ENCODE measurements at regions not wholly inside any gene's neighbourhood (a gene's known extent, or its start where the extent isn't known, plus 50 kb on each side); places are given as distances from the start of the nearest gene placed in this dataset.
A peak's percentile ranks its signal among the peaks of the same experiment; 100 is the strongest.

DNA sequence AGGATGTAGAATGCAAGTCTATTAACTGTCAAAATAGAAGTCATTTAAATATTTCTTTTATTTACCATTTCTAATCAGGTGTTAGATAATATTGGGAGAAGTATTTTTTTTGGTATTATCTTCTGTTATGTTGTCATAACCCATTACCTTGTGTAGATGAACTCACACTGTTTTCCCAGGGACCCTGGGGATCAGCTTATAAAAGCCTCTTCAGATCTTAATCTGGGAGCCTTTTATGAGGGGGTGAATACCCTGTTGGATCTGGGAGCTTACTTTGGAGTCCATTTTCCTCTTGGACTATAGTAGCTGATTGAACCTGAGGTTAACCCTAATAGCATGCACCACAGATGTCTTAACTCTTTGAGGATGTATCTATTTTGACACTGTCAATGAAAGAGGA, 176.3 kb upstream of the ATP2B1 start:
- H3K27me3 ChIP-seq (ENCODE audit: insufficient read depth, low read length, poor library complexity) = no peaks in the 10 kb centered on the region
- H2AK5ac ChIP-seq (ENCODE audit: low read length) = no peak overlapping the region
- DNase-seq = no peak
- H3K4me2 ChIP-seq (ENCODE audit: low read length) = no peak overlapping the region
- H3K4me3 ChIP-seq (ENCODE audit: low read length) = no peak overlapping the region
- H2BK120ac ChIP-seq (ENCODE audit: low read depth, low read length) = no peak overlapping the region
- H2BK15ac ChIP-seq (replicated peaks; ENCODE audit: low read depth) = no peak overlapping the region
- no peak overlapping the region for H4K8ac ChIP-seq (ENCODE audit: low read depth, low read length)
- no peaks in the 10 kb centered on the region for H3K79me2 ChIP-seq (ENCODE audit: control insufficient read depth, insufficient read depth, low read length)
- H3K36me3 ChIP-seq (ENCODE audit: control insufficient read depth, insufficient read depth, low read length) = no peaks in the 10 kb centered on the region
- no peaks in the 10 kb centered on the region for H3K4me1 ChIP-seq (ENCODE audit: control insufficient read depth, low read depth, low read length)
- no peak overlapping the region for H2BK5ac ChIP-seq (ENCODE audit: low read length)
- H3K23ac ChIP-seq (ENCODE audit: low read length) = no peak overlapping the region
- H3K9ac ChIP-seq (ENCODE audit: low read length) = no peak overlapping the region
- no peaks in the 10 kb centered on the region for H3K79me1 ChIP-seq (ENCODE audit: low read length)
- no peak overlapping the region for H3K56ac ChIP-seq (ENCODE audit: low read length)
- H3K27ac ChIP-seq (ENCODE audit: low read depth, low read length) = no peak overlapping the region
- no peak overlapping the region for H3K4ac ChIP-seq (ENCODE audit: low read depth, low read length)
- H4K5ac ChIP-seq (ENCODE audit: low read length) = no peak overlapping the region
- H3K18ac ChIP-seq (ENCODE audit: low read length) = no peak overlapping the region

DNA sequence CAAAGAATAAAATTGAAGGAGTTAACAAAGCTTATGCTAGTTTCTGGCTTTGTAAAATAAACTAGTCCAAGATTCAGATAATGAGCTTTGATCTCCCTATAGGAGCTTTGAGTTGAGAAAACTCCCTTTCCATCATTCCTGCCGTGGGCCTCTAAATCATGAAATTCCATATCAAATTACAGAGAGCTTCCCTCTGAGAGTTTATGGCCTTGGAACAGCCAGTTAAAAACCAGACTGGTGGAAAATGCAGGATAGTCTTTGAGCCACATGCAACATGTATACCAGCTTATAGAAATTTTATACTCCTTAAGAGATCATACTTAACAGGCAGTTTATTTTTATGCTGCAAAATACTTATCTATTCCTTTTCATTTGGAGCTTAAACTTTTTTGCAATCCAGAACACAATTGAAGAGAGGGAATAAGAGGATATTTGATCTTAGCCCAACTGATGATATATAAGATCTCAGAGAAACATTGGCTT, 175.8 kb upstream of the ATP2B1 start:
- no peaks in the 10 kb centered on the region for H3K36me3 ChIP-seq (ENCODE audit: control insufficient read depth, insufficient read depth, low read length)
- no peak overlapping the region for H3K4me3 ChIP-seq (ENCODE audit: low read length)
- no peak overlapping the region for H3K9ac ChIP-seq (ENCODE audit: low read length)
- no peaks in the 10 kb centered on the region for H3K79me2 ChIP-seq (ENCODE audit: control insufficient read depth, insufficient read depth, low read length)
- no peak overlapping the region for H3K56ac ChIP-seq (ENCODE audit: low read length)
- H4K8ac ChIP-seq (ENCODE audit: low read depth, low read length) = no peak overlapping the region
- no peak overlapping the region for H4K5ac ChIP-seq (ENCODE audit: low read length)
- no peak overlapping the region for H2BK5ac ChIP-seq (ENCODE audit: low read length)
- no peak overlapping the region for H3K18ac ChIP-seq (ENCODE audit: low read length)
- no peaks in the 10 kb centered on the region for H3K4me1 ChIP-seq (ENCODE audit: control insufficient read depth, low read depth, low read length)
- H3K27ac ChIP-seq (ENCODE audit: low read depth, low read length) = no peak overlapping the region
- DNase-seq = no peak
- no peaks in the 10 kb centered on the region for H3K27me3 ChIP-seq (ENCODE audit: insufficient read depth, low read length, poor library complexity)
- peak overlapping the region; percentile 81 for H3K4ac ChIP-seq (ENCODE audit: low read depth, low read length)
- no peaks in the 10 kb centered on the region for H3K79me1 ChIP-seq (ENCODE audit: low read length)
- no peak overlapping the region for H3K4me2 ChIP-seq (ENCODE audit: low read length)
- no peak overlapping the region for H2BK15ac ChIP-seq (replicated peaks; ENCODE audit: low read depth)
- H2AK5ac ChIP-seq (ENCODE audit: low read length) = no peak overlapping the region
- no peak overlapping the region for H2BK120ac ChIP-seq (ENCODE audit: low read depth, low read length)
- WGBS (ENCODE audit: extremely low coverage, insufficient coverage, low lambda C conversion rate) = no CpG with 5 or more reads among the region's 1 CpG
- H3K23ac ChIP-seq (ENCODE audit: low read length) = no peak overlapping the region

DNA sequence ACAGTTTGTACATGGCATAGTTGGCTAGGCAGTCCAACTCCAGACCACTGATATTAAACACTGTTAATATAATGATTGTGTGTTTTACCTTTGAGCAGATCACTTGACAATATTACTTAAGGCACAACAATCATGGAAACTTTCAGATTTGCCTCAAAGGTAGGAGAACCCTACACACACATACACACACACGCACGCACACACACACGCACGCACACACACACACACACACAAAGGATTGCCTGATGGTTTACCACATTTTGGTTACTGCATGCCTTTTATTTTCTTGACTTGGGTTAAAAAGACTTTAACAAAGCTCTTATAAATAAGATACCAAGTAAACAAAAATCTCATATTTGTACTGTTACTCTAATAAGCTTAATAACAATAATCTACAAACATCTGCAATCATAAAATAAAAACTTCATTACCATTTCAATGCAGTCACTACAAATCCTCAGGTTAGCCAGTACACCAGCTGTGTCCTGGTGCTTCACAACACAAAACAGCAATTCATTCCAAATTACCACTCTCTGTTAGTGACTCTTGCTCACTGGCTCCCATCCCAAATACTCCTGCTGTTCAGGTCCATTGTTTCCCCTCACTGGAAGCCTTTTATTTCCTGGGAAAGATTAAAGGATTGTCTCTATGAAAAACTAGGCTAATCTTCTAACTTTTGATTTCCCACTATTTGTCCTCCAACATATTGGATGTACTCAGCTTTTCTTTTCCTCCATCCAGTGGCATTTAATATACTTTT, 175.2 kb upstream of the ATP2B1 start:
- peak; percentile 81 for DNase-seq
- no peak overlapping the region for H2BK120ac ChIP-seq (ENCODE audit: low read depth, low read length)
- H3K27me3 ChIP-seq (ENCODE audit: insufficient read depth, low read length, poor library complexity) = no peaks in the 10 kb centered on the region
- no peak overlapping the region for H3K23ac ChIP-seq (ENCODE audit: low read length)
- H3K4me3 ChIP-seq (ENCODE audit: low read length) = no peak overlapping the region
- H3K36me3 ChIP-seq (ENCODE audit: control insufficient read depth, insufficient read depth, low read length) = no peaks in the 10 kb centered on the region
- no peaks in the 10 kb centered on the region for H3K79me2 ChIP-seq (ENCODE audit: control insufficient read depth, insufficient read depth, low read length)
- no CpG with 5 or more reads among the region's 4 CpGs for WGBS (ENCODE audit: extremely low coverage, insufficient coverage, low lambda C conversion rate)
- H3K18ac ChIP-seq (ENCODE audit: low read length) = no peak overlapping the region
- no peak overlapping the region for H3K4me2 ChIP-seq (ENCODE audit: low read length)
- no peak overlapping the region for H3K27ac ChIP-seq (ENCODE audit: low read depth, low read length)
- no peaks in the 10 kb centered on the region for H3K79me1 ChIP-seq (ENCODE audit: low read length)
- H2BK15ac ChIP-seq (replicated peaks; ENCODE audit: low read depth) = no peak overlapping the region
- H3K56ac ChIP-seq (ENCODE audit: low read length) = no peak overlapping the region
- H3K4me1 ChIP-seq (ENCODE audit: control insufficient read depth, low read depth, low read length) = no peaks in the 10 kb centered on the region
- H3K4ac ChIP-seq (ENCODE audit: low read depth, low read length) = no peak overlapping the region
- no peak overlapping the region for H2AK5ac ChIP-seq (ENCODE audit: low read length)
- H4K8ac ChIP-seq (ENCODE audit: low read depth, low read length) = no peak overlapping the region
- H2BK5ac ChIP-seq (ENCODE audit: low read length) = no peak overlapping the region
- no peak overlapping the region for H4K5ac ChIP-seq (ENCODE audit: low read length)
- H3K9ac ChIP-seq (ENCODE audit: low read length) = no peak overlapping the region

DNA sequence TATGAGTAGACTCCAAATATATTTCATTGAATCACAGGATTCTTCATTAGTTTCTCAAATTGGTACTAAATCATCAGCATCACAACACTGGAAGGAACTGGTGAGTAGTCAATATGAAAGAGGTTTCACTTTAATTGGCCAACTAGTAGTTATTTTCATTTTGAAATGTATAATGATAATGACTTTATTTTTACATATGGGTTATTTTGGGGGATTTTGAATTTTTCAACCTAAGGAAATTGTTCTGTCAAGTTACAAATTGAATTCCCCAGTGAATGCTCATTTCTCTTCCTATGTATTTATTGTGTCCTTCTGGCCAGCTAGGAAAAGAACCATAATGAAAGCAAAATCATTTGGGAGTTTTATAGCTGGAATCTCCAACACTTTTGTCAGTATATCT, 174.2 kb upstream of the ATP2B1 start:
- H3K4me3 ChIP-seq (ENCODE audit: low read length) = no peak overlapping the region
- H3K4ac ChIP-seq (ENCODE audit: low read depth, low read length) = no peak overlapping the region
- H4K5ac ChIP-seq (ENCODE audit: low read length) = no peak overlapping the region
- no peaks in the 10 kb centered on the region for H3K27me3 ChIP-seq (ENCODE audit: insufficient read depth, low read length, poor library complexity)
- no peaks in the 10 kb centered on the region for H3K36me3 ChIP-seq (ENCODE audit: control insufficient read depth, insufficient read depth, low read length)
- H3K23ac ChIP-seq (ENCODE audit: low read length) = no peak overlapping the region
- H2AK5ac ChIP-seq (ENCODE audit: low read length) = no peak overlapping the region
- no peaks in the 10 kb centered on the region for H3K79me2 ChIP-seq (ENCODE audit: control insufficient read depth, insufficient read depth, low read length)
- H2BK5ac ChIP-seq (ENCODE audit: low read length) = no peak overlapping the region
- H2BK15ac ChIP-seq (replicated peaks; ENCODE audit: low read depth) = no peak overlapping the region
- no peaks in the 10 kb centered on the region for H3K79me1 ChIP-seq (ENCODE audit: low read length)
- no peak overlapping the region for H3K56ac ChIP-seq (ENCODE audit: low read length)
- no peaks in the 10 kb centered on the region for H3K4me1 ChIP-seq (ENCODE audit: control insufficient read depth, low read depth, low read length)
- no peak overlapping the region for H3K9ac ChIP-seq (ENCODE audit: low read length)
- H4K8ac ChIP-seq (ENCODE audit: low read depth, low read length) = no peak overlapping the region
- no peak overlapping the region for H3K4me2 ChIP-seq (ENCODE audit: low read length)
- H3K27ac ChIP-seq (ENCODE audit: low read depth, low read length) = no peak overlapping the region
- H3K18ac ChIP-seq (ENCODE audit: low read length) = no peak overlapping the region
- no peak for DNase-seq
- H2BK120ac ChIP-seq (ENCODE audit: low read depth, low read length) = no peak overlapping the region

DNA sequence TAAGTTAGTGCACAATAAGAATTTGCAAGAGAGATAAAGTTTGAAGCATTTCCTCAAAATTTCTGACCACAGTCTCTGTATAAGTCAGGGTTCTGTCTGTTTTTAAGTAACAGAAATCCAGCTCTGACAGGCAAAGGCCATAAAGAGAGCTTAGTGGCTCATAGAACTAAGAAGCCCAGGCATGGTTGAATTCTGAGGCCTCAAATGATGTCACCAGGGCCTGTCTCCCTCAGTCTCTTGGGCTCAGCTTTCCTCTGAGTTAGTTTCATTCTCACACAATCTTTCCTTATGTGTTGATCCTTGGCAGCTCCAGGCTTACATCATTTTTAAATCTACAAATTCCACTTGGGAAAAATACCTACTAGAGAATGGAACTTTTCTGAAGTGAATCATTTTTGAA, 173.4 kb upstream of the ATP2B1 start:
- H3K23ac ChIP-seq (ENCODE audit: low read length) = no peak overlapping the region
- H3K9ac ChIP-seq (ENCODE audit: low read length) = no peak overlapping the region
- no peaks in the 10 kb centered on the region for H3K79me1 ChIP-seq (ENCODE audit: low read length)
- H3K18ac ChIP-seq (ENCODE audit: low read length) = no peak overlapping the region
- no peak overlapping the region for H3K4me2 ChIP-seq (ENCODE audit: low read length)
- H3K4me1 ChIP-seq (ENCODE audit: control insufficient read depth, low read depth, low read length) = no peaks in the 10 kb centered on the region
- no peak overlapping the region for H2AK5ac ChIP-seq (ENCODE audit: low read length)
- H2BK15ac ChIP-seq (replicated peaks; ENCODE audit: low read depth) = no peak overlapping the region
- DNase-seq = peak; percentile 23
- no peak overlapping the region for H3K56ac ChIP-seq (ENCODE audit: low read length)
- no peak overlapping the region for H3K4ac ChIP-seq (ENCODE audit: low read depth, low read length)
- no peaks in the 10 kb centered on the region for H3K36me3 ChIP-seq (ENCODE audit: control insufficient read depth, insufficient read depth, low read length)
- no peak overlapping the region for H3K27ac ChIP-seq (ENCODE audit: low read depth, low read length)
- no peak overlapping the region for H4K8ac ChIP-seq (ENCODE audit: low read depth, low read length)
- no peaks in the 10 kb centered on the region for H3K79me2 ChIP-seq (ENCODE audit: control insufficient read depth, insufficient read depth, low read length)
- H3K27me3 ChIP-seq (ENCODE audit: insufficient read depth, low read length, poor library complexity) = no peaks in the 10 kb centered on the region
- H3K4me3 ChIP-seq (ENCODE audit: low read length) = no peak overlapping the region
- H4K5ac ChIP-seq (ENCODE audit: low read length) = no peak overlapping the region
- no peak overlapping the region for H2BK5ac ChIP-seq (ENCODE audit: low read length)
- no peak overlapping the region for H2BK120ac ChIP-seq (ENCODE audit: low read depth, low read length)

DNA sequence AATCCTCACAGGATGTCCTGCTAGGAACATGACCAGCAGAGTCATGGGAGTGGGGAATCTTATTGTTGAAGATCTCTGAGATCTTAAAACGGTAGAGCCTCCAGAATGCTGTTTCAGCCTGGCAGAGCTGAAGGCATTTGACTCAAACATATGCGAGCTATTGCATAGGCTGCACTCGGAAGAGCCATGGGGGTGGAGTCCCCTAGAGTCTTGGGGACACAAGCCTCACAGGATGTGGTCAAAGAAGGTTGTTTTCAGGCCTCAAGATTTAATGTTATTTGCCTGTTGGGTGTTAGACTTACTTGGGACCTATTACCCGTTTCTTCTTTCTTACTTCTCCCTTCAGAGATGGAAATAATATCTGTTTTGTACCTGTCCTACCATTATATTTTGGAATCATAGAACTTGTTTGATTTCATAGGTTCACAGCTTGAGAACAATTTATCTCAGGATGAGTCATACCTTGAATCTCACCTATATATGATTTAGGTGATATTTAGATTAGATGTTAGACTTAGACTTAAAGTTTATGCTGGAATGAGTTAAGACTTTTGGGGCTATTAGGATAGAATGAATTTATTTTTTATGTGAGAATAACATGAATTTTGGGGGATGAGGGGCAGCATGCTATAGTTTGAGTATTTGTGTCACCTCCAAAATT, 172.2 kb upstream of the ATP2B1 start:
- H3K4me3 ChIP-seq (ENCODE audit: low read length) = no peak overlapping the region
- H3K27ac ChIP-seq (ENCODE audit: low read depth, low read length) = no peak overlapping the region
- H3K4me2 ChIP-seq (ENCODE audit: low read length) = no peak overlapping the region
- no peaks in the 10 kb centered on the region for H3K79me2 ChIP-seq (ENCODE audit: control insufficient read depth, insufficient read depth, low read length)
- no peaks in the 10 kb centered on the region for H3K27me3 ChIP-seq (ENCODE audit: insufficient read depth, low read length, poor library complexity)
- no peak overlapping the region for H2BK15ac ChIP-seq (replicated peaks; ENCODE audit: low read depth)
- H3K4me1 ChIP-seq (ENCODE audit: control insufficient read depth, low read depth, low read length) = no peaks in the 10 kb centered on the region
- H4K5ac ChIP-seq (ENCODE audit: low read length) = no peak overlapping the region
- H2AK5ac ChIP-seq (ENCODE audit: low read length) = no peak overlapping the region
- peak overlapping the region; percentile 25 for H3K18ac ChIP-seq (ENCODE audit: low read length)
- H2BK5ac ChIP-seq (ENCODE audit: low read length) = no peak overlapping the region
- no peak overlapping the region for H3K23ac ChIP-seq (ENCODE audit: low read length)
- H3K79me1 ChIP-seq (ENCODE audit: low read length) = no peaks in the 10 kb centered on the region
- no peak for DNase-seq
- no peak overlapping the region for H3K9ac ChIP-seq (ENCODE audit: low read length)
- no peak overlapping the region for H4K8ac ChIP-seq (ENCODE audit: low read depth, low read length)
- no CpG with 5 or more reads among the region's 4 CpGs for WGBS (ENCODE audit: extremely low coverage, insufficient coverage, low lambda C conversion rate)
- H3K36me3 ChIP-seq (ENCODE audit: control insufficient read depth, insufficient read depth, low read length) = no peaks in the 10 kb centered on the region
- H2BK120ac ChIP-seq (ENCODE audit: low read depth, low read length) = no peak overlapping the region
- no peak overlapping the region for H3K56ac ChIP-seq (ENCODE audit: low read length)
- H3K4ac ChIP-seq (ENCODE audit: low read depth, low read length) = no peak overlapping the region

Data from mesendoderm (in vitro differentiated cells).